HG02938 (cell line): ENCODE measurements at regions not wholly inside any gene's neighbourhood (a gene's known extent, or its start where the extent isn't known, plus 50 kb on each side); places are given as distances from the start of the nearest gene placed in this dataset.
"Not testable (repeated sequence)": the region's sequence is repeated elsewhere in the genome, so short reads cannot be mapped to it uniquely, and the experiment has no call there.

Experiments
- ATAC-seq: cut with Tn5 transposase; IDR thresholded peaks from one replicate; pipeline ENCODE4 v1.9.1; 2021; ENCODE audit warnings: mild to moderate bottlenecking, moderate library complexity; ENCODE audit not compliant: unreplicated experiment

DNA sequence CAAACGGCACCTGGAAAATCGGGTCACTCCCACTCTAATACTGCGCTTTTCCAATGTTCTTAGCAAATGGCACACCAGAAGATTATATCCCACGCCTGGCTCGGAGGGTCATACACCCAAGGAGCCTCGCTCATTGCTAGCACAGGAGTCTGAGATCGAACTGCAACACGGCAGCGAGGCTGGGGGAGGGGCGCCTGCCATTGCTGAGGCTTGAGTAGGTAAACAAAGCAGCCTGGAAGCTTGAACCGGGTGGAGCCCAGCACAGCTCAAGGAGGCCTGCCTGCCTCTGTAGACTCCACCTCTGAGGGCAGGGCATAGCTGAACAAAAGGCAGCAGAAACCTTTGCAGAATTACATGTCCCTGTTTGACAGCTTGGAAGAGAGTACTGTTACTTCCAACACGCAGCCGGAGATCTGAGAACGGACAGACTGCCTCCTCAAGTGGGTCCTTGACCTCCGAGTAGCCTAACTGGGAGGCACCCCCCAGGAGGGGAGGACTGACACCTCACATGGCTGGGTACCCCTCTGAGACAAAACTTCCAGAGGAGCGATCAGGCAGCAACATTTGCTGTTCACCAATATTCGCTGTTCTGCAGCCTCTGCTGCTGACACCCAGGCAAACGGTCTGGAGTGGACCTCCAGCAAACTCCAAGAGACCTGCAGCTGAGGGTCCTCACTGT, 472.3 kb upstream of the PHF14 start:
- ATAC-seq, result not testable (repeated sequence)

DNA sequence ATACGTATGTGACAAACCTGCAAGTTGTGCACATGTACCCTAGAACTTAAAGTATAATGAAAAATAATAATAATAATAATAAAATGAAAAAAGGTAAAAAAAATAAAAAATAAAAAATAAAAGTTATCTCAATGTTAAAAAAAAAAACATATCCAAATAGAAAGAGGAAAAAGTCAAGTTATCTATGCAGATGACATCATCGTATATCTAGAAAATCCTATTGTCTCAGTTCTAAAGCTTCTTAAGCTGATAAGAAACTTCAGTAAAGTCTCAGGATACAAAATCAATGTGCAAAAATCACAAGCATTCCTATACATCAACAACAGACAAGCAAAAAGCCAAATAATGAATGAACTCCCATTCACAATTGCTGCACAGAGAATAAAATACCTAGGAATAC, 466.6 kb upstream of the PHF14 start:
- ATAC-seq, result no peak

- ATAC-seq, result no peak
These were observed 452.4 kb upstream of the PHF14 start for GRCh38 chr7:10521306-10521705.

DNA sequence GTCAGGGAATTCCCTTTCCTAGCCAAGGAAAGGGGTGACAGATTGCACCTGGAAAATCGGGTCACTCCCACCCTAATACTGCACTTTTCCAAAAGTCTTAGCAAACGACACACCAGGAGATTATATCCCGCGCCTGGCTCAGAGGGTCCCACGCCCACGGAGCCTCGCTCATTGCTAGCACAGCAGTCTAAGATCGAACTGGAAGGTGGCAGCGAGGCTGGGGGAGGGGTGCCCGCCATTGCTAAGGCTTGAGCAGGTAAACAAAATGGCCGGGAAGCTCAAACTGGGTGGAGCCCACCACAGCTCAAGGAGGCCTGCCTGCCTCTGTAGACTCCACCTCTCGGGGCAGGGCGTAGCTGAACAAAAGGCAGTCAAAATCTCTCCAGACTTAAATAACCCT, 440.2 kb upstream of the PHF14 start:
- not testable (repeated sequence) for ATAC-seq

GRCh38 chr7:10536561-10536960, 437.1 kb upstream of the PHF14 start:
- no peak for ATAC-seq

DNA sequence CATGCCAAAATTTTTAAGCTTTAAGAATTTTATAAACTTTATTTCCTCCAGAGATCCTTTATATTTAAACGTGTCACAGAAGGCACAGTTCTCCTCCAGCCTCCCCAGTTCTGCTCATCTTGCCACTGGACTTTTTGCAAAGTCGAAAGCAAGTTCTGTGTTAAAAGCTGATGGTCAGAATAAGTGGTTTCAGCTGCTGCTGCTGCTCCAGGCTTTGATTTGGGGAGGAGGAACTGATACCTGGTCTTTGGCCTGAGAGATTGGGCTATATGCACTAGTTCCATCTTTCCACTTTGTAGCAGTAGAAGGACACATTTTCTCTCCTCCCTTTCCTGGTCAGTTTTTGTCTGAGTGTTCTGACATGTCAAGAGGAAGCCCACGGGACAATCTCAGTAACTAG, 435.9 kb upstream of the PHF14 start:
- ATAC-seq, result no peak

GRCh38 chr7:10557375-10557774, 416.3 kb upstream of the PHF14 start:
- no peak for ATAC-seq

GRCh38 chr7:10560497-10560896, 413.2 kb upstream of the PHF14 start:
- ATAC-seq, result no peak

GRCh38 chr7:10568891-10569290, 404.8 kb upstream of the PHF14 start:
- ATAC-seq, result no peak

- no peak for ATAC-seq
These were observed 401.9 kb upstream of the PHF14 start for GRCh38 chr7:10571759-10572158.

DNA sequence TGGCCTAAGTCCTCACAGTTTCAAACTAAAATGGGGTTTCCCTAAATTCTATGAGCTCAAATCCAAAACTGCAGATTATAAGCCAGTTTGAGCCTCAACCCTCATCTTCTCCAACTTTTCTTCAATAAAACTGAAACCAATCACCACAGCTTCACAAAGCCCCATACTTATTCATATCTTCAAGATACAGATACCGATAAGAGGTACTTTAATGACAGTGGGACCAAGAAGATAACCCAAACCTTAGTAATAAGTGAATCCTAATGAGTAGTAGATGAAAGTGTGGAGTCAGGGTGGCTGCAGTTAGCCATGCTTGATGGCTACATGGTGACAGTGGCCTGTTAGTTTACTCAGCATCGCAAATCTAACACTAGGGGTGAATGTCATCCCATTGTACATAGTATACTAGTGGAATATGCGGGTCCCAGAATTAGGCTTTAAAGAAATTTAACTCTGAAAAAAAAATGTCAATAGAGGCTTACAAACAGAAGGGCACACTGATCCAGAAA, 395.8 kb upstream of the PHF14 start:
- no peak for ATAC-seq

- ATAC-seq, result no peak
These were observed 394.1 kb upstream of the PHF14 start for GRCh38 chr7:10579561-10579960.

- no peak for ATAC-seq
These were observed 388.8 kb upstream of the PHF14 start for GRCh38 chr7:10584886-10585285.

GRCh38 chr7:10588084-10588483, 385.6 kb upstream of the PHF14 start:
- no peak for ATAC-seq

DNA sequence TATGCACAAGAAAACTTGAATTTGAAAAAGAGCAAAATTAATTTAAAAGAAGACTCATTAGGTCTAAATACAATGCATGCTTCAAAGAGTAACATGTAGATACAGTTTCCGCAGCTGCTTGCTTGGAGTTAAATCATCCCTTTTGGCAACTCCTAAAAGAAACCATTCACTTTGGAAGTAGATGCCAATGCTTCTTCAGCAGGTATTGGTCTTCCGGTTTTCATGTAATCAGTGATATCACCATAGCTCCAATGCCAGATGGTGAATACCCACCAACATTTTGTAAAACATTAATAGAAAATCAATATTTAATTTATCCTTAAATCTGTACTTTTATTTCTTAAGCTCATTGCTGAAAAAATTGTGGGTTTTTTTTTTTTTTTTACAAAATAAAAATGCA, 381.1 kb upstream of the PHF14 start:
- no peak for ATAC-seq

- no peak for ATAC-seq
These were observed 380.6 kb upstream of the PHF14 start for GRCh38 chr7:10593080-10593479.

DNA sequence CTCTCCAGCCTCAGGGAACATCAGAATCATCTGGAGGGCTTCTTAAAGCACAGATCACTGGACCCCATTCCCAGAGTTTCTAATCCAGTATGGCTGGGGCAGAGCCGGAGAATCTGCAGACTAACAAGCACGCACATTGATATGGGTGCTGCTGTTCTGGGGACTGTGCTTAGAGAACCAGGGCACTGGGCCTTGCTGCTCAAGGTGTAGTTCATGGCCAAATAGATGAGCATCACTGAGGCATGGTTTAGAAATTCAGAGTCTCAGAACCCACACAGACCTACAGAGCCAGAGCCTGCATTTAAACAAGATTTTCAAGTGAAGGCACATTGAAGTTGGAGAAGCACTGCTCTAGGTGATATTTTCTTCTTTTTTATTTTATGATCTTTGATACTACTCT, 376.8 kb upstream of the PHF14 start:
- ATAC-seq, result no peak

- no peak for ATAC-seq
These were observed 369.5 kb upstream of the PHF14 start for GRCh38 chr7:10604128-10604527.

- no peak for ATAC-seq
These were observed 360.7 kb upstream of the PHF14 start for GRCh38 chr7:10612950-10613349.

- ATAC-seq, result no peak
These were observed 354.7 kb upstream of the PHF14 start for GRCh38 chr7:10618953-10619352.

GRCh38 chr7:10632712-10633111, 341.0 kb upstream of the PHF14 start:
- ATAC-seq, result no peak

- ATAC-seq, result no peak
These were observed 339.4 kb upstream of the PHF14 start for GRCh38 chr7:10634239-10634638.

GRCh38 chr7:10637991-10638390, 335.7 kb upstream of the PHF14 start:
- ATAC-seq, result no peak
